Daoy (cell line): ENCODE measurements at regions not wholly inside any gene's neighbourhood (a gene's known extent, or its start where the extent isn't known, plus 50 kb on each side); places are given as distances from the start of the nearest gene placed in this dataset.
"Not testable (repeated sequence)": the region's sequence is repeated elsewhere in the genome, so short reads cannot be mapped to it uniquely, and the experiment has no call there.

Experiments
- DNase-seq: peaks from one replicate; pipeline ENCODE4 v3.0.0-alpha.2; 2015; ENCODE audit warnings: low read depth

GRCh38 chr9:117775591-117775990 lies 71.4 kb downstream of the TLR4 start:
- no peak for DNase-seq

DNA sequence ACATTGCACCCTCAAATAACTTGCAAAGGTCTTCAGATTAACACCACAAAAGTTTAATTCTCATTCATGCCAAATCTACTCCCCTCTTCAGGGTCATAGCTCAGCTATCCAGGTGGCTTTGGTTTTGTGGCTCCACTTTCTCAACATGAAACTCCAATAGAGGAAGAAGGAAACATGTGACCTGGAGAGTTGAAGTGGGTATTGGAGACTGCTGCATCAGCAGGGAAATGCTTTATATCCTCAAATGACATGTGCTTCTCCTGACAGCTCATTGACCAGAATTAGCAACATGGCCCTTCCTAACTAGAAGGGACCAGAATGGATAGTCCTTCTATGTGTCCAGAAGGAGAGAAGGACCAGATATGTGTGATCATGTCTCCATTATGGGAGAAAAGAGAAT lies 73.6 kb downstream of the TLR4 start:
- DNase-seq: no peak

- no peak for DNase-seq
These were observed 75.6 kb downstream of the TLR4 start for GRCh38 chr9:117779760-117780159.

GRCh38 chr9:117782931-117783788 lies 79.0 kb downstream of the TLR4 start:
- DNase-seq: no peak

DNA sequence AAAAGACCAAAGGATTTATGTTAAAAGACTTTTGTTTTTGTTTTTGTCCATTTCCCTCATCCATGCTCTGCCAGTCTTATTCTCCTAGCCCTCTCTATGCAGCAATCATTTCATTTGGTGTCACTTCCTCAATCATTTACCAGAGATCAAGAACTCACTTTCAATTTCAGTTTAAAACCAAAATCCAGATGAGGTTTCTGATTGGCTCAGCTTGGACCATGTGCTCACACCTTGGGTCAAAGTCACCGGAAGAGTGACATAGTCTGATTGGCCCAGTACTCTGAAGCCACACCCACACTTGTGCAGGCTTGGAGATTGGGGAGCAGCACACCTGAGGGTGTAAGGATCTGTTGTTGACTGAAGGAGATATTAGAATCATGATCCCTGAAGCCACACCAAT lies 79.6 kb downstream of the TLR4 start:
- no peak for DNase-seq

GRCh38 chr9:117784996-117785395 lies 80.8 kb downstream of the TLR4 start:
- DNase-seq: no peak

GRCh38 chr9:117787746-117788145 lies 83.5 kb downstream of the TLR4 start:
- DNase-seq: no peak

GRCh38 chr9:117795271-117795670 lies 91.1 kb downstream of the TLR4 start:
- DNase-seq: no peak

GRCh38 chr9:117796681-117797080 lies 92.5 kb downstream of the TLR4 start:
- DNase-seq: no peak

GRCh38 chr9:117800389-117800788 lies 96.2 kb downstream of the TLR4 start:
- no peak for DNase-seq

DNA sequence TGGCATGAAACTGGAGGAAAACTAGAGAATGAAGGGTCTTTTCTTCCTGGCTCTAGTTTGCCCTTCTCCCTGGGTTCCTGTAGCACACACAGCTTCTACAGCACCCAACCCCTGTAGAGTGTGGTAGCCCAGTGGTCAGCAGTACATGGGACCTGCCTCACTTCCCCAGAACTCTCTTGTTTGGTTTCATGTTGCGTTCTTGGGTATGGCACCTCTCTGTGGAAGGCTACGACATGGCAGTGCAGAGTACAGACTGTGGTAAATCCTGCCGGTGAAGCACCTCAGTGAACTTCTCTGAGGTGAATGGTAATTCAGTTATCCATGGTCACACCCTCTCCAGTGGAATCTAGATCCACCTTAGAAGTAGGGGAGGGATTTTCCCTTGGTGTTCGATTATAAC lies 105.5 kb downstream of the TLR4 start:
- DNase-seq: no peak

- DNase-seq: no peak
These were observed 111.1 kb downstream of the TLR4 start for GRCh38 chr9:117815315-117815714.

DNA sequence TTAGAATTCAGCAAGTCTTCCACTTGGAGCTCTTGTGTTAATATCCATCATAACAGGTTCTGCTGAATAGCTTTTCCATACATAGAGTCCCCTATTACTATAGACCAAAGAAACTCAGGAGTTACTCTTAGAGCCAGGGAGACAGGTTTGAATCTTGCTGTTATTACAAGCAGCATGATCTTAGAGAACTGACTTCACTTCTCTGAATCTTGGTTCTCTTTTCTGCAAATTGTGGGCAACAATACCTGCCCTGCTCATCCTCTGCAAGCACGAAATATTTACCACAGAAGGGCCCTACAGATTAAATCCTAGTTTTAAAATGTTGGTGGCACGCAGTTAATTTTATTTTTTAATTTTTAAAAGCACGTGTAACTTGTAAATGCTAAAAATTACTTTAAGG lies 111.7 kb downstream of the TLR4 start:
- no peak for DNase-seq

GRCh38 chr9:117821954-117822353 lies 117.8 kb downstream of the TLR4 start:
- no peak for DNase-seq

DNA sequence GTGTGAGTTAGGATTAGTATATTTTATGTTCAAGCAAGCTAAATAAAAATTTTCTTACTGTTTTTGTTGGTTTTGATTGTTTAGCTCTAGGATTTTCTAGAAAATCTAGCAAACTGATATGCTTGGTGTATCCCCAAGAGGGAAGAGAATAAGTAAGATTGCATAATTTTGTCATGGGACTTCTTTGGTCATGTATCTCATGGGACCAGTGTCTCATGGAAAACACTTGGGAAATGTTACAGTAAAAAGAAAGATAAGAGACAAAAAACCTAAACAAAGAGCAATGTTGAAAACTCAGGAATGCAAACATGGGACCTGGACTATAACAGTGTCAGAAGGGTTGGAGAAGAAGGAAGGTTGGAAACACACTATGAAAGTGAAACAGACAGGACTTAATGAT lies 119.4 kb downstream of the TLR4 start:
- DNase-seq: no peak

DNA sequence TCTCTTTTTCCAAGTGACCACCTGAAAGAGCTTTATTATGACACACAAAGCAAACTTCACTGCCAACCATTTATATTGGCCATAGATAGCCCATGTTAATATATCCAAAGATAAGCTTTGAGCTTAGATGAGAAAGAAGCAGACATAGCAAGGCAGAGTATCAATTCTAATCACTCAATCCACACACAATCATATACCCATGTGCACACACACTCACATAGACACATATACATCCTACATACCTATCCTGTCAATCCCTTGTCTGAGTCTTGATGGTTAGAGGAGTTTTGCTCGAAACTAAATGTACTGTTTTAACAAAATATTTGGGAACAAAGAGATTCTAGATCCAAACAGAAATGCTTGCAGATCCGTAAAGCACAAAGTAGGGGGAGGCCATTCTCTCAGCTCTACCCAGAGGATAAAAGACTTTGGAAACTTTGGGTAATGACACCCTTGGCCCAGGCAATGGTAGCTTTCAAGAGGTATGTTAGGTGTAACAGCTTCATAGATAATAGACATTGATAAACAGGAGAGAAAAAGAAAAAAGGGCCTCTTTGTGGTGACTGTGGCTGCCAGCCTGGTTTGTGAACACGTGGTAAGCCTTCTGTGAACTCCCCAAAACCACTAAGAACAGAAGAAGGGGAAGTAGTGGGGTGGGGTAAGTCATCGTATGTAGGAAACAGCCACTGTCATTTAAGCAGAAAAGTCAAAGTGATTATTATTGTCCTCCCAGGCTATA lies 121.6 kb downstream of the TLR4 start:
- DNase-seq: no peak

DNA sequence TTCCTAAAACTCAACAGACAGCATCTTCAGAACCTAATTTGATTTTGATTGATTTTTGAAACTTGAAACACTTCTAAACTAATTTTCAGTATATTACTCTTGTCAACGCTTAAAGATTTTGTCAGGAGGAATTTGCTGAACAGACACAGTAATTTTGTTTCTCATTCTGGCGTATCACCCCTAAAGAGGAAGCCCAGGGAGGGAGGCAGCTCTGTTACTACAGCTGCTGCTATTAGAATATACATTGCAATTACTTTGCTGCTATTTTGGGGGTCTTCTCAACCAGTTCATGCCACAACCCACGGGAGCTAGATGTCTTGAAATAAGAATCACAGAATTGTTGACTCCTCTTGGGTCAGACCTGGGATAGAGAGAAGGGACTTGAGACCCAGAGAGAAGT lies 122.6 kb downstream of the TLR4 start:
- no peak for DNase-seq

DNA sequence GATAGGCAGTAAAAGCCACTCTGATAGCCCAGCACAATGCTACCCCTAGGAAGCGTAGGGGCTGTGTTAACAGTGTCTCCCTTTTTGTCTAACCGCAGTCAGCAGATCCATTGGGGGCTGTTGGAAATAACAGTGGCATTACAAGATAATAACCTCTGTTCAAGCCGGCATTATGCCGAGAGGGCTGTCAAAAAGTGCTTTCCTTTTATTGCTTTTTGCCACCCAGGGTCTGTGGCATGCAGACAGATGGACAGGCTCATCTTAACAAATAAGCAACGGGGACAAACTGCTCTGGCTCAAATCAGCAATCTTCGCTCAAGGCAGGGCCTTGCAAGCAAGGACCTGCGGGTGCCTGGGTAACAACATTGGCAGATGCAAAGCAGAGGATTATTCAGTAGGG lies 123.3 kb downstream of the TLR4 start:
- no peak for DNase-seq

- DNase-seq: no peak
These were observed 124.3 kb downstream of the TLR4 start for GRCh38 chr9:117828466-117828865.

DNA sequence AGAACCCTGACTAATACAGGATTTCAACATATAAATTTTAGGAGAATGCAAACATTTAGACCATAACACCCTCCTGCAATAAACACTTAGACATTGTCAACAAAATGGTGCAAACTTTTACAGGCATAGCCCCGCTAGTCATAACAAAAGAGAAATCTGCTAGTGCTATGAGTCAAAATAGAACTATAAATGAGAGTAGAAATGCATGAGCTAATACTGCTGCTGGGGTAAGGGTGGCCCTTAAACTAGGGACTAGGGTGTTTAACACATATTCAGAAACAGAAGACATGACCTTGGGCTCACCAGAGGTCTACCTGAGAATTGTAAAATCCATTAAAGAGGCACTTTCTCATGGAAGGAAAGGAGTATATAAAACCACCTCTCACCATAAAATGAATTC lies 131.6 kb downstream of the TLR4 start:
- no peak for DNase-seq

DNA sequence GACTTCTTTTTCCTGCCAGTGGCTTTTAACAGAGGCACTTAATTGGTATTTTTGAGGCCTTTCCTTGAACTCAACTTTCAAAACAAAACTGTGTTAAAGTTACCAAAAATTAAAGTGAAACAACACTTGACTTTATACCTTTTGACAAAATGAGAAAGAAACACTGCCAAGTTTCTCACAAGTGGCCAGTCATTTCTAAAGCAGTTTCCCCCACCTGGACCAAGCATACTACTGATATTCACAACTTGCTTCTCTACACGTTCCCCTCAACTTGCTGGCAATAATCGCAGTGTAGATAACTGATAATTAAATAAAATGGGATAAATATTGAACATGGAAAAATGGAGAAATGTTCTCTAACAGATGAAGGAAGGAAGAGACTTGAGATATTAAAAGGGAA lies 135.7 kb downstream of the TLR4 start:
- no peak for DNase-seq

DNA sequence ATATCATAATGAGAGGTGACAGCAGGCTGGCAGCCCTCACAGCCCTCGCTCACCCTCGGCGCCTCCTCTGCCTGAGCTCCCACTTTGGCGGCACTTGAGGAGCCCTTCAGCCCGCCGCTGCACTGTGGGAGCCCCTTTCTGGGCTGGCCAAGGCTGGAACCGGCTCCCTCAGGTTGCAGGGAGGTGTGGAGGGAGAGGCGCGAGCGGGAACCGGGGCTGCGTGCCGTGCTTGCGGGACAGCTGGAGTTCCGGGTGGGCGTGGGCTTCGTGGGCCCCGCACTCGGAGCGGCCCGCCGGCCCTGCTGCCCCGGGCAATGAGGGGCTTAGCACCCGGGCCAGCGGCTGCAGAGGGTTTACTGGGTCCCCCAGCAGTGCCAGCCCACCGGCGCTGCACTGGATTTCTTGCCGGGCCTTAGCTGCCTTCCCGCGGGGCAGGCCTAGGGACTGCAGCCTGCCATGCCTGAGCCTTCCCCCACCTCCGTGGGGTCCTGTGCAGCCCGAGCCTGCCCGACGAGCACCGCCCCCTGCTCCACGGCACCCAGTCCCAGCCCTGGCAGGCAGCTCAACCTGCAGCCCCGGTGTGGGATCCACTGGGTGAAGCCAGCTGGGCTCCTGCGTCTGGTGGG lies 147.7 kb downstream of the TLR4 start:
- not testable (repeated sequence) for DNase-seq

DNA sequence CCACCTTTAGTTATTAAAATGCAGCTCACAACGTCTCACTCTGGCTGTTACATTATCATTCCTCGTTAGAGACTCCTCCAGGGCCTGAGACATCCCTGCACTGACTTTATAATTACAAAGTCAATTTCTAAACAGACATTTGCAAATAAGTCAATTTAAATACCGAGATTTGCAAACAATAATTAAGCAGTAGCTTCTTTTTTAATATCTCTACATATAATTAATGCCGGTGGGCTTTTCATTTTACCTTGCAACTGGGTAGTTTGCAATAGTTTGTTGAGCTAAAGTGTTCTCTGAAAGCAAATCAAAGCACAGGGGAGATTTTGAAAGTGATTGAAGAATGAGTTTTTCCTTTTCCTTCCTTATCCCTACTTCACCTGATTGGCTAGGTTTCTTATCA lies 154.4 kb downstream of the TLR4 start:
- DNase-seq: no peak
